ENCODE measurements at regions not wholly inside any gene's neighbourhood (a gene's known extent, or its start where the extent isn't known, plus 50 kb on each side); places are given as distances from the start of the nearest gene placed in this dataset.
"Not testable (repeated sequence)": the region's sequence is repeated elsewhere in the genome, so short reads cannot be mapped to it uniquely, and the experiment has no call there.

- Histone ChIP-seq H3K27ac (no peak overlapping the region), H3K4me3 (no peak overlapping the region), H3K36me3 (no peaks in the 10 kb centered on the region), H3K9me3 (no peaks in the 10 kb centered on the region), H3K27me3 (replicated peaks; ENCODE audit: insufficient read depth) (no peaks in the 10 kb centered on the region), H3K4me1 (ENCODE audit: control insufficient read depth in 1 of 2, low read depth in 2 of 2) (no peaks in the 10 kb centered on the region)
- DNase-seq (ENCODE audit: low spot score) (no peak), ATAC-seq (ENCODE audit: insufficient number of reproducible peaks, low FRiP score, low read depth) (no peak)
- TF ChIP-seq CTCF (IDR thresholded peaks at IDR 0.05): no peak
Measured at GRCh38 chr5:87576867-87577266, 164.1 kb upstream of the CCNH start.

- not testable (repeated sequence) for DNase-seq (ENCODE audit: low spot score); H3K27ac ChIP-seq; H3K4me1 ChIP-seq (ENCODE audit: control insufficient read depth in 1 of 2, low read depth in 2 of 2); H3K36me3 ChIP-seq; H3K27me3 ChIP-seq (replicated peaks; ENCODE audit: insufficient read depth); H3K9me3 ChIP-seq; H3K4me3 ChIP-seq; ATAC-seq (ENCODE audit: insufficient number of reproducible peaks, low FRiP score, low read depth)
Measured at GRCh38 chr5:87576306-87576705, 163.6 kb upstream of the CCNH start.

- Histone ChIP-seq H3K9me3 (no peaks in the 10 kb centered on the region), H3K27me3 (replicated peaks; ENCODE audit: insufficient read depth) (no peaks in the 10 kb centered on the region), H3K36me3 (no peaks in the 10 kb centered on the region), H3K27ac (no peak overlapping the region), H3K4me3 (no peak overlapping the region), H3K4me1 (ENCODE audit: control insufficient read depth in 1 of 2, low read depth in 2 of 2) (no peaks in the 10 kb centered on the region)
- DNase-seq (ENCODE audit: low spot score) (no peak), ATAC-seq (ENCODE audit: insufficient number of reproducible peaks, low FRiP score, low read depth) (no peak)
- no peak for TF ChIP-seq CTCF (IDR thresholded peaks at IDR 0.05)
Measured at GRCh38 chr5:87574106-87574505, 161.4 kb upstream of the CCNH start.

- H3K27ac ChIP-seq: no peak overlapping the region
- no peak overlapping the region for H3K4me3 ChIP-seq
- no peak for TF ChIP-seq CTCF (IDR thresholded peaks at IDR 0.05)
- H3K9me3 ChIP-seq: no peaks in the 10 kb centered on the region
- H3K27me3 ChIP-seq (replicated peaks; ENCODE audit: insufficient read depth): no peaks in the 10 kb centered on the region
- no peak for DNase-seq (ENCODE audit: low spot score)
- H3K36me3 ChIP-seq: no peaks in the 10 kb centered on the region
- H3K4me1 ChIP-seq (ENCODE audit: control insufficient read depth in 1 of 2, low read depth in 2 of 2): no peaks in the 10 kb centered on the region
- no peak for ATAC-seq (ENCODE audit: insufficient number of reproducible peaks, low FRiP score, low read depth)
Measured at GRCh38 chr5:87572611-87573010, 159.9 kb upstream of the CCNH start.

GRCh38 chr5:87572090-87572489, 159.4 kb upstream of the CCNH start:
- H3K36me3 ChIP-seq: no peaks in the 10 kb centered on the region
- H3K27me3 ChIP-seq (replicated peaks; ENCODE audit: insufficient read depth): no peaks in the 10 kb centered on the region
- H3K27ac ChIP-seq: no peak overlapping the region
- H3K4me3 ChIP-seq: no peak overlapping the region
- no peak for TF ChIP-seq CTCF (IDR thresholded peaks at IDR 0.05)
- ATAC-seq (ENCODE audit: insufficient number of reproducible peaks, low FRiP score, low read depth) (no peak), DNase-seq (ENCODE audit: low spot score) (no peak)
- no peaks in the 10 kb centered on the region for H3K9me3 ChIP-seq
- no peaks in the 10 kb centered on the region for H3K4me1 ChIP-seq (ENCODE audit: control insufficient read depth in 1 of 2, low read depth in 2 of 2)

- Histone ChIP-seq H3K36me3 (no peaks in the 10 kb centered on the region), H3K4me3 (no peak overlapping the region), H3K4me1 (ENCODE audit: control insufficient read depth in 1 of 2, low read depth in 2 of 2) (no peaks in the 10 kb centered on the region), H3K9me3 (no peaks in the 10 kb centered on the region), H3K27ac (no peak overlapping the region), H3K27me3 (replicated peaks; ENCODE audit: insufficient read depth) (no peaks in the 10 kb centered on the region)
- DNase-seq (ENCODE audit: low spot score) (no peak), ATAC-seq (ENCODE audit: insufficient number of reproducible peaks, low FRiP score, low read depth) (no peak)
- TF ChIP-seq CTCF (IDR thresholded peaks at IDR 0.05): no peak
Measured at GRCh38 chr5:87570366-87570765, 157.6 kb upstream of the CCNH start.

All from thoracic aorta (tissue), 2 donors.